Adrenal gland (tissue), 9 donors: ENCODE measurements at regions not wholly inside any gene's neighbourhood (a gene's known extent, or its start where the extent isn't known, plus 50 kb on each side); places are given as distances from the start of the nearest gene placed in this dataset.

Experiments used
- DNase-seq, 7 donors: peaks; one replicate each; pipeline ENCODE4 v3.0.0-alpha.2; 2019 to 2020
- H3K27ac ChIP-seq, 5 donors: fragments of 200-600 bp; sonication (generic) in 4 of 5; 1 replicate in 3 of 5; 2 replicates in 2 of 5; pipeline versions ENCODE4 v1.5.1 to v1.8.0; 2016 to 2020; ENCODE audit warnings: mild to moderate bottlenecking in 1 of 5
- H3K27me3 ChIP-seq: fragments of 200-600 bp; 2 replicates; pipeline ENCODE4 v1.8.0; 2021
- H3K36me3 ChIP-seq, 2 donors: fragments of 200-600 bp; replicated peaks in 1 of 2; 1 replicate in 1 of 2; 2 replicates in 1 of 2; pipeline versions ENCODE4 v1.5.1 to v1.8.0; 2018 to 2022
- H3K4me1 ChIP-seq, 2 donors: fragments of 200-600 bp; replicated peaks in 1 of 2; 1 replicate in 1 of 2; 2 replicates in 1 of 2; pipeline versions ENCODE4 v1.5.1 to v1.8.0; 2018 to 2021
- H3K4me3 ChIP-seq, 4 donors: fragments of 200-600 bp; sonication (generic) in 3 of 4; one replicate each; pipeline ENCODE4 v1.5.1; 2016 to 2018
- H3K9me3 ChIP-seq, 3 donors: fragments of 200-600 bp; sonication (generic) in 1 of 3; replicated peaks in 1 of 3; 1 replicate in 2 of 3; 2 replicates in 1 of 3; pipeline versions ENCODE4 v1.5.1 to v1.8.0; 2016 to 2021
- CTCF ChIP-seq, 6 experiments: fragments of 450-650 bp in 4 of 6; fragments of 200-600 bp in 2 of 6; sonication (generic) in 1 of 6; IDR thresholded peaks; 1 replicate in 5 of 6; 2 replicates in 1 of 6; pipeline versions ENCODE4 v1.5.1 to v1.8.0; 2016 to 2021; ENCODE audit warnings: antibody characterized with exemption in 6 of 6, mild to moderate bottlenecking in 2 of 6, moderate library complexity in 1 of 6
- POLR2A ChIP-seq, 2 donors: fragments of 450-650 bp; IDR thresholded peaks; one replicate each; pipeline ENCODE4 v1.6.1; 2017; ENCODE audit warnings: antibody characterized with exemption in 2 of 2, mild to moderate bottlenecking in 2 of 2, moderate library complexity in 1 of 2
- WGBS, 4 donors: extraction: QIAGEN DNeasy Blood & Tissue Kit in 2 of 4; methylation state at CpG; one replicate each; pipeline versions ENCODE4 v1.1.5 to v1.1.7; 2013 to 2017; 5-methylcytosine and 5-hydroxymethylcytosine counted together
- intact Hi-C, 2 donors: fragments of 100-400 bp; cut with DNase I; formaldehyde crosslinking; loops; one replicate each; pipeline versions ENCODE4 v1.14.1 to v1.15.0; 2022 to 2023
- donor health status: healthy with polysubstance abuse.
- donor health status: Bipolar disorder and iron deficiency.
- donor health status: DM: yes; HTN: yes; CAD: no.
- donor health status: DM: no; HTN: no; CAD: no.
- donor health status: DM: no; HTN: no; CAD: no.

DNA sequence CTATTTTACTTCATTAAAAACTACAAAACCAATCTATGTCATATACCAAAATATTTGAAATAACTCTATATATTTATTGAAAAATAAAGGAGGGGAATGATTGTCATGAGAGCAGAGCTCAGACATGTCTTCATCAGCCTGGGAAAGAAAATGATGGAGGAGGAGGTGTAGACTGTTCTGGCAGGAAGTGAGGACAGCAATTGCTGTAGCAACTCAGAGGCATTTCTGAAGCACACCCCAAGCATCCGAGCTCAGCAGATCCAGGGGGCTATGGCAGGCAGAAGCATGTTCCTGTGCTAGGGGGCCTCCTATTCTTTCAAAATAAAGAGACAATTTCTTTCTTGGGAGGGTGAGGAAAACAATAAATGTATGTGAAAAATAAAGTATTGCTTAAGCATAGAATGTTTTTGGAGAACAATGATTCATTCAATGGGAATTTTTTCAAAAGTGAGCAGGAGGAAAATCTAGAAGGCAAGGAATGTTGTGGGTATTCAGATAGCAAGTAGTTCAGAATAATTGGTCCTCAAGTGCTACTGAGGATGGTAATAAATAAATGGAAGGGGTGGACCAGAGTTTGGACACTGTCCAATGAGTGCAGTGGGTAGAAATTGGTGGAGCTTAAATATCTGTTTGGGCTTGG, 383.4 kb downstream of the CDH11 start:
- 63 to 93% (median 75%) methylated on average over 1 of the region's 1 CpG for WGBS, 4 donors
- H3K9me3 ChIP-seq: no peaks in the 10 kb centered on the region
- H3K4me1 ChIP-seq: no peaks in the 10 kb centered on the region
- no peak for DNase-seq
- H3K27me3 ChIP-seq: no peaks in the 10 kb centered on the region
- H3K4me3 ChIP-seq: no peak overlapping the region
- intact Hi-C loops: no loop called here
- no peak for TF ChIP-seq POLR2A (IDR thresholded peaks at IDR 0.05)
- no peak for TF ChIP-seq CTCF (IDR thresholded peaks at IDR 0.05)
- H3K36me3 ChIP-seq: no peaks in the 10 kb centered on the region
- H3K27ac ChIP-seq: no peak overlapping the region

DNA sequence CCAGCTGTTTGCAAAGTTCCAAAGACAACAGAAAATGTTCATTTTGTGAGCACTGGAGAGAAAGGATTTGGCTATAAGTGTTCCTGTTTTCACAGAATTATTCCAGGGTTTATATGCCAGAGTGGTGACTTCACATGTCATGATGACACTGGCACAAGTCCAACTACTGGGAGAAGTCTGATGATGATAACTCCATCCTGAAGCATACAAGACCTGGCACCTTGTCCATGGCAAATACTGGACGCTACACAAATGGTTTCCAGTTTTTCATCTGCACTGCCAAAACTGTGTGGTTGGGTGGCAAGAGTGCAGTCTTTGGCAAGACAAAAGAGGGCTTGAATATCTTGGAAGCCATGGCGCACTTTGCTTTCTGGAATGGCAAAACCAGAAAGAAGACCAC, 385.0 kb downstream of the CDH11 start:
- no peaks in the 10 kb centered on the region for H3K36me3 ChIP-seq
- H3K4me3 ChIP-seq: no peak overlapping the region
- 81 to 90% (median 89%) methylated on average over 2 of the region's 2 CpGs for WGBS, 4 donors
- no peak overlapping the region for H3K27ac ChIP-seq
- no peak for TF ChIP-seq POLR2A (IDR thresholded peaks at IDR 0.05)
- TF ChIP-seq CTCF (IDR thresholded peaks at IDR 0.05): no peak
- intact Hi-C loops: no loop called here
- H3K4me1 ChIP-seq: no peaks in the 10 kb centered on the region
- DNase-seq: no peak
- no peaks in the 10 kb centered on the region for H3K9me3 ChIP-seq
- no peaks in the 10 kb centered on the region for H3K27me3 ChIP-seq

GRCh38 chr16:64731891-64732290, 390.0 kb downstream of the CDH11 start:
- no peak for DNase-seq
- H3K4me1 ChIP-seq: no peaks in the 10 kb centered on the region

DNA sequence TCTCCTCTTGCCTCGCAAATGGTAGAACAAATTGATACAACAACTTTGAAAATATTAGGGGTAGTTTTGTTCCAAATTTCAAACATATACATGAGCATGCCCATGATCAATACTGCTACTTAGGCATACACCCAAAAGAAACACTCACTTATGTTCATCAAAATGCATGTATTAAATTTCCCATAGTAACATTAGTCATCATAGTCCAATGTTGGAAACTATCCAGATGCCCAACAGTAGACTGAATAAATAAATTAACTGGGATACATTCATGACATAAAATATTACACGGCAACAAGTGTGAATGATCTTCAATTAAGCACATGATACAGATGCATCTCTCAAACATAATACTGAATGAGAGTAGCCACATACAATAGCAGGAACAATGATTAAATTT, 391.6 kb downstream of the CDH11 start:
- Histone ChIP-seq H3K4me3 (no peak overlapping the region), H3K27me3 (no peaks in the 10 kb centered on the region), H3K36me3 (no peaks in the 10 kb centered on the region), H3K9me3 (no peaks in the 10 kb centered on the region), H3K27ac (no peak overlapping the region), H3K4me1 (no peaks in the 10 kb centered on the region)
- TF ChIP-seq POLR2A (IDR thresholded peaks at IDR 0.05) (no peak), CTCF (IDR thresholded peaks at IDR 0.05) (no peak)
- intact Hi-C loops: no loop called here
- WGBS, 4 donors: 87 to 91% (median 89%) methylated on average over 2 of the region's 2 CpGs
- no peak for DNase-seq

More at GRCh38 chr16:64731891-64732290, 390.0 kb downstream of the CDH11 start:
- TF ChIP-seq CTCF (IDR thresholded peaks at IDR 0.05): no peak
- no peak for TF ChIP-seq POLR2A (IDR thresholded peaks at IDR 0.05)
- intact Hi-C loops: no loop called here
- Histone ChIP-seq H3K4me3 (no peak overlapping the region), H3K9me3 (no peaks in the 10 kb centered on the region), H3K36me3 (no peaks in the 10 kb centered on the region), H3K27ac (no peak overlapping the region), H3K27me3 (no peaks in the 10 kb centered on the region)
- 93 to 97% (median 95%) methylated on average over 1 of the region's 1 CpG for WGBS, 4 donors
